MM.1S (cell line): ENCODE measurements at regions not wholly inside any gene's neighbourhood (a gene's known extent, or its start where the extent isn't known, plus 50 kb on each side); places are given as distances from the start of the nearest gene placed in this dataset.
"Not testable (repeated sequence)": the region's sequence is repeated elsewhere in the genome, so short reads cannot be mapped to it uniquely, and the experiment has no call there.

Experiments
- EZH2 ChIP-seq: fragments of 300-600 bp; sonication (generic); optimal IDR thresholded peaks from 2 replicates; pipeline ENCODE3; 2017; ENCODE audit warnings: low read depth, mild to moderate bottlenecking, antibody characterized with exemption, low read length, mixed read lengths
- EZH2phosphoT487 ChIP-seq: fragments of 300-600 bp; sonication (generic); IDR thresholded peaks from 2 replicates; pipeline ENCODE4 v1.6.1; 2018; ENCODE audit warnings: antibody characterized with exemption, low read length
- TF ChIP-seq, protein P1 (sequence below): fragments of 300-600 bp; sonication (generic); IDR thresholded peaks from 2 replicates; pipeline ENCODE4 v1.5.1; 2016; ENCODE audit warnings: antibody characterized with exemption, low read length, mixed read lengths

DNA sequence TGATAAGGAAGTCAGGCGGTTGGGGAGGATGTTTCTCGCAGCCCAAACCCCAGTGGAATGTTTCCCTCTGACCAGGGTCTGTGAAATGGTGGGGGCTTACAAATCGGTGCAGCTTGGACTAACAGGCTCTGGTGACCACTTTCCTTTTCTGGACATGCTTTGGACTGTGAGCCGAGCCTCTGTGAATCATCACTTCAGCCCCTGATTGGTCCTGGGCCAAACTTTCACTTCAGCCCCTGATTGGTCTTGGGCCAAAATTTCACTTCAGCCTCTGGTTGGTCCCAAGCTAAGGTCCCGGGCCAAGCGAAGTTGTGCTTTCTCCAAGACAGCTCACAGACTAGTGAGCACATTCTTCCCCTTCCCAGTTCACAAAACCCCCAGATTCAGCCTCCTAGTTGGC is 223.7 kb upstream of the ANKRD20A1 start:
- TF ChIP-seq, protein P1, sequence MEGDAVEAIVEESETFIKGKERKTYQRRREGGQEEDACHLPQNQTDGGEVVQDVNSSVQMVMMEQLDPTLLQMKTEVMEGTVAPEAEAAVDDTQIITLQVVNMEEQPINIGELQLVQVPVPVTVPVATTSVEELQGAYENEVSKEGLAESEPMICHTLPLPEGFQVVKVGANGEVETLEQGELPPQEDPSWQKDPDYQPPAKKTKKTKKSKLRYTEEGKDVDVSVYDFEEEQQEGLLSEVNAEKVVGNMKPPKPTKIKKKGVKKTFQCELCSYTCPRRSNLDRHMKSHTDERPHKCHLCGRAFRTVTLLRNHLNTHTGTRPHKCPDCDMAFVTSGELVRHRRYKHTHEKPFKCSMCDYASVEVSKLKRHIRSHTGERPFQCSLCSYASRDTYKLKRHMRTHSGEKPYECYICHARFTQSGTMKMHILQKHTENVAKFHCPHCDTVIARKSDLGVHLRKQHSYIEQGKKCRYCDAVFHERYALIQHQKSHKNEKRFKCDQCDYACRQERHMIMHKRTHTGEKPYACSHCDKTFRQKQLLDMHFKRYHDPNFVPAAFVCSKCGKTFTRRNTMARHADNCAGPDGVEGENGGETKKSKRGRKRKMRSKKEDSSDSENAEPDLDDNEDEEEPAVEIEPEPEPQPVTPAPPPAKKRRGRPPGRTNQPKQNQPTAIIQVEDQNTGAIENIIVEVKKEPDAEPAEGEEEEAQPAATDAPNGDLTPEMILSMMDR = not testable (repeated sequence)
- not testable (repeated sequence) for TF ChIP-seq EZH2, EZH2phosphoT487
